ENCODE measurements at regions not wholly inside any gene's neighbourhood (a gene's known extent, or its start where the extent isn't known, plus 50 kb on each side); places are given as distances from the start of the nearest gene placed in this dataset.

- intact Hi-C loops (cut with DNase I): no loop called here
- Histone ChIP-seq H3K27me3 (no peaks in the 10 kb centered on the region), H3K9me3 (replicated peaks in 1 of 3) (no peaks in the 10 kb centered on the region), H3K27ac (no peak overlapping the region), H3K36me3 (replicated peaks in 1 of 2) (no peaks in the 10 kb centered on the region), H3K4me1 (replicated peaks in 1 of 2) (no peaks in the 10 kb centered on the region), H3K4me3 (no peak overlapping the region)
- TF ChIP-seq POLR2A (IDR thresholded peaks at IDR 0.05): no peak
- no peak for TF ChIP-seq CTCF (IDR thresholded peaks at IDR 0.05)
- 79 to 92% (median 88%) methylated on average over 5 of the region's 5 CpGs for WGBS, 4 donors
- DNase-seq: no peak
Observed at GRCh38 chr12:127728729-127729128, 538.2 kb upstream of the TMEM132C start.

GRCh38 chr12:127729381-127729780 is 537.6 kb upstream of the TMEM132C start:
- Histone ChIP-seq H3K9me3 (replicated peaks in 1 of 3) (no peaks in the 10 kb centered on the region), H3K4me1 (replicated peaks in 1 of 2) (no peaks in the 10 kb centered on the region), H3K27ac (no peak overlapping the region), H3K36me3 (replicated peaks in 1 of 2) (no peaks in the 10 kb centered on the region), H3K4me3 (no peak overlapping the region), H3K27me3 (no peaks in the 10 kb centered on the region)
- intact Hi-C loops (cut with DNase I): no loop called here
- TF ChIP-seq POLR2A (IDR thresholded peaks at IDR 0.05) (no peak), CTCF (IDR thresholded peaks at IDR 0.05) (no peak)
- 58 to 88% (median 77%) methylated on average over 1 of the region's 1 CpG for WGBS, 4 donors
- DNase-seq: no peak

- no peak for TF ChIP-seq POLR2A (IDR thresholded peaks at IDR 0.05)
- no peak for TF ChIP-seq CTCF (IDR thresholded peaks at IDR 0.05)
- Histone ChIP-seq H3K4me3 (no peak overlapping the region), H3K27me3 (no peaks in the 10 kb centered on the region), H3K36me3 (replicated peaks in 1 of 2) (no peaks in the 10 kb centered on the region), H3K27ac (no peak overlapping the region), H3K4me1 (replicated peaks in 1 of 2) (no peaks in the 10 kb centered on the region), H3K9me3 (replicated peaks in 1 of 3) (no peaks in the 10 kb centered on the region)
- 60 to 65% (median 64%) methylated on average over 7 of the region's 7 CpGs for WGBS, 4 donors
- intact Hi-C loops (cut with DNase I): no loop called here
- no peak for DNase-seq
Observed at GRCh38 chr12:127731657-127732056, 535.3 kb upstream of the TMEM132C start.

- intact Hi-C loops (cut with DNase I): no loop called here
- DNase-seq: no peak
- Histone ChIP-seq H3K4me1 (replicated peaks in 1 of 2) (no peaks in the 10 kb centered on the region), H3K27ac (no peak overlapping the region), H3K36me3 (replicated peaks in 1 of 2) (no peaks in the 10 kb centered on the region), H3K27me3 (no peaks in the 10 kb centered on the region), H3K4me3 (no peak overlapping the region), H3K9me3 (replicated peaks in 1 of 3) (no peaks in the 10 kb centered on the region)
- 85 to 98% (median 91%) methylated on average over 6 to 8 of the region's 8 CpGs for WGBS, 4 donors
- TF ChIP-seq POLR2A (IDR thresholded peaks at IDR 0.05) (no peak), CTCF (IDR thresholded peaks at IDR 0.05) (no peak)
Observed at GRCh38 chr12:127742231-127742630, 524.7 kb upstream of the TMEM132C start.

Data from adrenal gland (tissue), 9 donors.